GM21529 (cell line): ENCODE measurements at regions not wholly inside any gene's neighbourhood (a gene's known extent, or its start where the extent isn't known, plus 50 kb on each side); places are given as distances from the start of the nearest gene placed in this dataset.
A peak's percentile ranks its signal among the peaks of the same experiment; 100 is the strongest.
"Not testable (repeated sequence)": the region's sequence is repeated elsewhere in the genome, so short reads cannot be mapped to it uniquely, and the experiment has no call there.

ENCODE experiments used
- ATAC-seq: cut with Tn5 transposase; IDR thresholded peaks from one replicate; pipeline ENCODE4 v1.9.1; 2021; ENCODE audit not compliant: unreplicated experiment

GRCh38 chr6:137610702-137611101 is 116.5 kb upstream of the OLIG3 start:
- no peak for ATAC-seq

DNA sequence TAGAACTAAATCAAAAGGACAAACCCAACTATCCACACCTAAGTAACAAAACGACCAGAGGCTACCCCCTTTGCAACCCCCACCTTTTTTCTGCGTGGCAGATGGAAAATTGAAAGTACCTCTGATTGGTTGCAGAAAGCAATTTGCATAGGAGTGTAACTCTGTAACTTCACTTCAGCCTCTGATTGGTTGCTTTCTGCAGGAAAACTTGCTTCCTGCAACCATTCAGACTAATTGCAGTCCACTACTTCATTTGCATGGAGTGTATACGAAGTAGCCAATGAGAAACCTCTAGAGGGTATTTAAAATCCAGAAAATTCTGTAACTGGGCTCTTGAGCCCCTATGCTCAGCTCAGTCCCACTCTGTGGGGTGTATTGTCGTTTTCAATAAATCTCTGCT is 129.1 kb upstream of the OLIG3 start:
- no peak for ATAC-seq

GRCh38 chr6:137625100-137625661 is 131.0 kb upstream of the OLIG3 start:
- ATAC-seq = no peak

DNA sequence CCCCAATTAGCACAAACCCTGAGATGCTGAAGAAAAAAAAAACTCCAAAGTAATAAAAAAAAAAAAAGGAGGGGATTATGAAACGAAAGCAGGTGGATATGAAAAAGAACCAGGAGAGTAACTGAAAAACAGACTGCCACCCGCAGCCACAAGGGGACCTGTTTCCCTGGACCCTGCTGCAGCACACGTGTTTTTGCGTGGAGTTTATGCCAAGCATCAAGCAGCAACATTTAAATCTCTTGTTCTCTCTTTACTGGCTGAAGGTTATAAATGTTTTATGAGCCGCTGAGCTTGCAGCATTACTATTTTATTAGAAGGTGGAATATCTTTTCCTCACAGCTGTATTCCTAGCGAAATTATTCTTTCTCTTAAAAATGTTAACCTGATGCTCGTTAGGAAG is 131.6 kb upstream of the OLIG3 start:
- no peak for ATAC-seq

- no peak for ATAC-seq
Observed at GRCh38 chr6:137630666-137631065, 136.5 kb upstream of the OLIG3 start.

GRCh38 chr6:137631323-137631722 is 137.1 kb upstream of the OLIG3 start:
- peak; percentile 60 for ATAC-seq

DNA sequence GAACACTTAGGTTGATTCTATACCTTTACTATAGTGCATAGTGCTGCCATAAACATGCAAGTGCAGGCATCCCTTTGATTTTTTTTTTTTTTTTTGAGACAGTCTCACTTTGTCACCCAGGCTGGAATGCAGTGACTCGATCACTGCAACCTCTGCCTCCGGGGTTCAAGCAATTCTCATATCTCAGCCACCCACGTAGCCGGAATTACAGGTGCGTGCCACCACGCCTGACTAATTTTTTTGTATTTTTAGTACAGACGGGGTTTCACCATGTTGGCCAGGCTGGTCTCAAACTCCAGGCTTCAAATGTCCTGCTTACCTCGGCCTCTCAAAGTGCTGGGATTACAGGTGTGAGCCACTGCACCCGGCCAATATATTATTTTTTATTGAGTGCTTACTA is 140.0 kb upstream of the OLIG3 start:
- not testable (repeated sequence) for ATAC-seq

DNA sequence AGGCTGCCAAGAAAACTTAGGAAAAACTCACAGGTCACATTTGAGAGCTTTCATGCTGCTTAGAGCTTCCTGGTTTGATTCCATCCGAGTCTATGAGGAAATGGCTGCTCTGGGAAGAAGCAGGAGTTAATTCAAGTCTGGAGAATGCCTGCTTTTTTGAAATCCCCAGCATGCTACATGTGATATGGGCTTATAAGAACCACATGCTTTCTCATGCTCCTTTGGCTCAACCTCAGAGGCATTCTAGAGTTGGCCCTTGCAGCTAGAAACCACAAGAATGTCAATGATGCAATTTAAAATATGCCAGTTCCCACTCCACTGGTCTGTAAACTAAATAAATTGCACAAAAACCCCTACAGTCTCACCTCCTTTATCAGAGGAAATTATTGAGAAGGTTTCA is 142.9 kb upstream of the OLIG3 start:
- no peak for ATAC-seq

- ATAC-seq = peak; percentile 43
Observed at GRCh38 chr6:137638926-137639706, 144.9 kb upstream of the OLIG3 start.

DNA sequence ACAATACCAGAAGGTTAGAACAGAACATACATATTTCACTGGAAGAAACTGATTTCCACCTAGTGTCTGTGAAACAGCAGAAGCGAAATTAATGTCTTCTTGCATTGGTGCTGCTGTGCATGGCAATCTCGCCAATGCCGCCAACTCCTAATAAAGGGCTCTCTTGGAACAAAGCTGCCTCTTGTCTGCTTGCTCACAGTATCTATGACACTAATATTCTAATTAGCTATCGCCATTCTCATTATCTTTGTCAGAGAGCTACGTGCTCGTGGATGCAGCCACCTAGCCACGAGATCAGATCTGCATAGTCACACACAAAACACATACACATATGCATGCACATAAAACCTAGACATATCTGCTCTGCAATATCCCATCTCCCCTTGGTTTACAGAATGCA is 145.9 kb upstream of the OLIG3 start:
- ATAC-seq = no peak

- peak; percentile 77 for ATAC-seq
Observed at GRCh38 chr6:137641474-137642077, 147.4 kb upstream of the OLIG3 start.

DNA sequence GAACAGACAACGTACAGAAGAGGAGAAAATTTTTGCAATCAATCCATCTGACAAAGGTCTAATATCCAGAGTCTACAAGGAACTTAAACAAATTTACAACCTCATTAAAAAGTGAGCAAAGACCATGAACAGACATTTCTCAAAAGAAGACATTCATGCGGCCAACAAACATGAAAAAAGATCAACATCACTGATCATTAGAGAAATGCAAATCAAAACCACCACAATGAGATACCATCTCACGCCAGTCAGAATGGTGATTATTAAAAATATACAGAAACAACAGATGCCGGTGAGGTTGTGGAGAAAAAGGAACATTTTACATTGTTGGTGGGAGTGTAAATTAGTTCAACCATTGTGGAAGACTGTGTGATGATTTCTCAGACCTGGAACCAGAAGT is 149.0 kb upstream of the OLIG3 start:
- ATAC-seq = not testable (repeated sequence)

DNA sequence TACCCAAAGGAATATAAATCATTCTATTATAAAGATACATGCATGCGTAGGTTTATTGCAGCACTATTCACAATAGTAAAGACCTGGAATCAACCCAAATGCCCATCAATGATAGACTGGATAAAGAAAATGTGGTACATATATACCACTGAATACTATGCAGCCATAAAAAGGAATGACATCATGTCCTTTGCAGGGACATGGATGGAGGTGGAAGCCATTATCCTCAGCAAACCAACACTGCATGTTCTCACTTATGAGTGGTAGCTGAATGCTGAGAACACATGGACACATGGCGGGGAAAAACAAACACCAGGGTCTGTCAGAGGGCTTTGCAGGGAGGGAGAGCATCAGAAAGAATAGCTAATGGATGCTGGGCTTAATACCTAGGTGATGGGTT is 149.4 kb upstream of the OLIG3 start:
- ATAC-seq = not testable (repeated sequence)

GRCh38 chr6:137645850-137646249 is 151.7 kb upstream of the OLIG3 start:
- no peak for ATAC-seq

GRCh38 chr6:137646484-137646883 is 152.3 kb upstream of the OLIG3 start:
- ATAC-seq = no peak

DNA sequence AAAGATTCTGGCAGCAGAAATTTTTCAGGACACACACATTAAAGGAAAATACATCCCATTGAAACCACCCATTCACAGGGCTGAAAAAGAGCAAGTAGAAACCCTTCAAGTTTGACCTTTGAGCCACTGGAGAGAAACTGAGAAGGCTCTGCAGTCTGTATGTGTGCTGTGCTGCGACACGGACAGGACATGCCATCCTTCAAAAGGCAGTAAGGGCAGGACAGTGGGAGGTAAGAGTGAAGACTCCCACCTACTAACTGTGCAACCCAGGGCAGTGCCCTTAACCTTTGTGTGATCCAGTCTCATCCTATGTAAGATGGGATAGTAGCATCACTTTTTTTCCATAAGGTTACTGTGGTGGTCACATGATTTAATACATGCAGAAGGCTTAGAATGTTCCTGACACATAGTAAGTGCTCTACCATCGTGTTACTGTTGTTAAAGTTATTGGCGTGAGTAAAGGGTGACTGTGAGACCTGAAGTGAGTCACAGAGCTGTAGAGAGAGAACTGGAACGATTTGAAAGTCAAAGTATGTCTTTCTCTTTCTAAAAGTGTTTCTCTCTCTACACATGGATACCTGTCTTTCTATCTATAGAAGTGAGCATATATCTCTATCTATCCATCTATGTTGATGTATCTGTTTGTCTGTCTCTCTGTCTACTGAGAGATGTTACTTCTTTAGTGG is 153.7 kb upstream of the OLIG3 start:
- no peak for ATAC-seq

GRCh38 chr6:137650720-137651119 is 156.5 kb upstream of the OLIG3 start:
- ATAC-seq = no peak

GRCh38 chr6:137651178-137651577 is 157.0 kb upstream of the OLIG3 start:
- ATAC-seq = no peak

- ATAC-seq = no peak
Observed at GRCh38 chr6:137651591-137652335, 157.6 kb upstream of the OLIG3 start.

DNA sequence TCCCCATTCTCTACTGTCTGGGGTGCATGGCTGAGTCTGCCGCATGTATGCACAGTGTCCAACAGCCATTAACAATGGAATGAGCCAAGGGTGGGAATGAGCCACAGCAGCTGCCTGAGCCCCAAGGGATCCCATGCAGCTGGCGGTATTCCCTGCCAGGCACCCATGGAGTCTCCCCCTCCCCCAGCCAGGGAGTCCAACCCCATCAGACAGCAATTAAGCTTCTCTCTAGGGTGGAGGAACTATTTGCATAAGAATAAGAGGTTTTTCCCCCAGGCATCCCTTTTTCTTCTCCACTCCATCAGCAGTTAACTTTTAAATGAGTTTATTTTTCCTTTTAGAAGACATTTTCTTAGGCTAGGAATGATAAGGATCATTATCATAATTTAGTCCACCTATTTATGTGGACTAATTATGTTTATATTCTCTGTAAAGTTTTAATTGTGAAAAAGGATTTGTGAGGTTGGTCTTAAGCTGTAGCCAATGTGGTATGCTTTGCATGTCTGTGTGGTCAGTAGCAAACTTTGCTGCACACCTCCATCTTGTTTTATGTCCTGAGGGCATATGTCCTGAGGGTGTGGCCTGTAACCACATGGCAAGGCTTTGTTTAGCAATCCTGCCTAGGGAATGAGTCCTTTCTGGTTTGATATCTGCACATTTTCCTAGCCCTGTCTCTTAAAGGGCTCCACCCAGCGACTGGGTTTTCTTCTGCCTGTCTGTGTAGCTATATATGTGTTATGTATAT is 158.9 kb upstream of the OLIG3 start:
- ATAC-seq = no peak

GRCh38 chr6:137653706-137654059 is 159.5 kb upstream of the OLIG3 start:
- no peak for ATAC-seq
